GM19239 (cell line): ENCODE measurements at regions not wholly inside any gene's neighbourhood (a gene's known extent, or its start where the extent isn't known, plus 50 kb on each side); places are given as distances from the start of the nearest gene placed in this dataset.
"Not testable (repeated sequence)": the region's sequence is repeated elsewhere in the genome, so short reads cannot be mapped to it uniquely, and the experiment has no call there.

Source experiments
- DNase-seq: peaks from one replicate; pipeline ENCODE4 v3.0.0; 2011; ENCODE audit warnings: low spot score; ENCODE audit not compliant: insufficient read length
- FAIRE-seq: peaks from 2 replicates; lab custom pipeline; 2011; peaks lifted over from hg19 to GRCh38; lab: Jason Lieb, UNC

DNA sequence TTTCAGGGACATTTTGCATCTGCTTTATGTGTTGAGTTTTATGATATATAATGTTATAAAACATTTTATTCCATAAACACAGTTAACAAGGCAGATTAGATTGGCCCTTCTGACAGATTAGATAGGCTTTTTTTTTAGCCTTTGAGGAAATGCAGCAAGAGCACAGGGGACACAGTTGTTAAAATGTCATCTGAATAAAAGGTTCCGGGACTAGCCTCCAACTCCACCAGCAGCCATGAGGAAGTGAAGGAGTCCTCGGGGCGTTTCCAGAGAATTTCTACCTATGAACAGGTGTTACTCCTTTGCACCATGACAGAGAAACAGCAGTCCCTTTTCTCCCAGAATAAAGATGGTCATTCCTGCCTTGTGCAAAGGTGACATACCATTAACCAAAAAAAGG is 167.8 kb upstream of the KBTBD8 start:
- DNase-seq (no peak), FAIRE-seq (no peak)

DNA sequence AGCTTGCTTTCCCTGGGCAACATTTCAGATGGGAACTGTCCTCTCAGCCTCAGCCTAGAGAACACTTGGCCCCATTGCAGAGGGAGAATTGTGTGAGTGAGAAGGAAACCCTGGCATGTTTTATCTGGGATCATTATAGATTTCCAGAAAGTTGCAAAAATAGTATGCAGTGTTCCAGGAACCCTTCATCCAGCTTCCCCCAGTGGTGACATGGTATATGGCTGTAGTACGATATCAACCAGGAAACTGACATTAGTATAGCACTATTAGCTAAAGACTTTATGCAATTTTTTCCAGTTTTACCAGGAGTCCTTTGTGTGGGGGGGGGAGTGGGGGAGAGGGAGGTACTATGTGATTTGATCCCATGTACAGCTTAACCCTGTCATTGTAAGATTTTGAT is 166.2 kb upstream of the KBTBD8 start:
- no peak for FAIRE-seq
- DNase-seq, result no peak

DNA sequence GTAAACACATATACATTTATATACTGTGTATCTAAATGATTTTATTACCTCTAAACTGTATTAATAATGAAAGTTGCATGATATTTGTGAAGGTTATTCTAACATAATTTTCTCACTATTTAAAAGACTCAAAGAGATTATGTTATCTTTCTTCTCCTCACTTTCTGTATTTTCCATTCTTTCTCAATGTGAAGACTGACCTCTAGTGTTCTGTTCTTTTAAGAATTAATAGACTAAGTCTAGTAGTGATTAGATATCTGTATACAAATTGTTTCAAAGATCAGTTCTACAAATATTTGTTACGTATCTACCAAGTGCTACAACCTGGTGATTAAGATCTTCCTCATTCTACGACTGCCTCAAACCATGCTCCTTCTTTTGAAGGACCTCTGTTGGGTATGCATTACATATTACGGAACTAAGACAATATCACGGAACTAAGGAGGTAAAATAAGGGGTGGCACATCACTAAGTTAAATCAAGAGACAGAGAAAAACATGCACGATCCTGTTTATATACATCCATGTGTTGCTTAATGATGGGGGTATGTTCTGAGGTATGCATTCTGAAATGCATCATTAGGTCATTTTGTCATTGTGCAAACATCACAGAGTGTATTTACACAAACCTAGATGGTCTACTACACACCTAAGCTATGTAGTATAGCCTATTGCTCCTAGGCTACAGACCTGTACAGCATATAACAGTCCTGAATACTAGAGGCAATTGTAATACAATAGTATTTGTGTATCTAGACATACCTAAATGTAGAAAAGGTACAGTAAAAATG is 161.5 kb upstream of the KBTBD8 start:
- peak; percentile 39 for FAIRE-seq
- no peak for DNase-seq

DNA sequence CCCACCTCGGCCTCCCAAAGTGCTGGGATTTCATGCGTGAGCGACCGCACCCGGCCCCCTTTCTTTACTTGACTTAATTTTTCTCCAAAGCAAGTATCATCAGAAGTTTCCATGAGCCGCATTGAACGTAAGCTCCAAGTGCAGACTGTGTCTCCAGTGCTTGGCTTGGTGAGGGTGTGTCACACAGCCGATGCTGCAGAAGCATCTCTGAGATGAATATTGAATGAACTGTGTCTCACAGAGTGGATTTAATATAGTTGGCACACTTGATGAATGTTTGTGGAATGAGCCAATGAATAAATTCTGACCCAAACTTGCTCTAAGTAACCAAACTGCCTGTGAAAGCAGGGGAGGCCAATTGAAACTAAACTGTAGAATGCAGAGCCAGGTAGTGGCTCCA is 159.4 kb upstream of the KBTBD8 start:
- DNase-seq (no peak), FAIRE-seq (no peak)

DNA sequence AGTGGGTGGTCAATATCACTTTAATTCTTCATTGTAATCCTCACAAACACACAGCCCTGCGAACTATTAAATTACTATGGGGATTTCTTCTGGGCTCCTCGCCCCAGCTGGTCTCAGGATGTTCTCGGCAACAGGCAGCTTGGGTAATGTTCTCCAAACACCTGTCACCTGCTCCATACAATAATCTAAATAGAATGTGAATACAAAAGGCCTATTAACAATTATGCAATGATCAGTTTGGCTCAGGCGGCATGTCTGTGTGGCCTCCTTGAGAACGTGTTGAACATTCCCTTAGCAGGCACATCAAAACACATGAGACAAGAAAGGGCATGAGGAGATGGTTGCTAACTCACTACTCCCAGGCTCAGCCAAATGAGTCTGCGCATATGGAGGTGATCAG is 158.6 kb upstream of the KBTBD8 start:
- no peak for DNase-seq
- FAIRE-seq, result no peak

DNA sequence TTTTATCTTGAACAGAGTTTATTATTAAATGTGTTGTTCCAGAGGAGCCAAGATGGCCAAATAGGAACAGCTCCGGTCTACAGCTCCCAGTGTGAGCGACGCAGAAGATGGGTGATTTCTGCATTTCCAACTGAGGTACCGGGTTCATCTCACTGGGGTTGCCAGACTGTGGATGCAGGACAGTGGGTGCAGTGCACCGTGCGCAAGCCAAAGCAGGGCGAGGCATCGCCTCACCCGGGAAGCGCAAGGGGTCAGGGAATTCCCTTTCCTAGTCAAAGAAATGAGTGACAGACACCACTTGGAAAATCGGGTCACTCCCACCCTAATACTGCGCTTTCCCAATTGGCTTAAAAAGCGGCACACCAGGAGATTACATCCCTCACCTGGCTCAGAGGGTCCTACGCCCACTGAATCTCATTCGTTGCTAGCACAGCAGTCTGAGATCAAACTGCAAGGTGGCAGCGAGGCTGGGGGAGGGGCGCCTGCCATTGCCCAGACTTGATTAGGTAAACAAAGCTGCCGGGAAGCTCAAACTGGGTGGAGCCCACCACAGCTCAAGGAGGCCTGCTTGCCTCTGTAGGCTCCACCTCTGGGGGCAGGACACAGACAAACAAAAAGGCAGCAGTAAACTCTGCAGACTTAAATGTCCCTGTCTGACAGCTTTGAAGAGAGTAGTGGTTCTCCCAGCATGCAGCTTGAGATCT is 155.2 kb upstream of the KBTBD8 start:
- not testable (repeated sequence) for FAIRE-seq, DNase-seq

DNA sequence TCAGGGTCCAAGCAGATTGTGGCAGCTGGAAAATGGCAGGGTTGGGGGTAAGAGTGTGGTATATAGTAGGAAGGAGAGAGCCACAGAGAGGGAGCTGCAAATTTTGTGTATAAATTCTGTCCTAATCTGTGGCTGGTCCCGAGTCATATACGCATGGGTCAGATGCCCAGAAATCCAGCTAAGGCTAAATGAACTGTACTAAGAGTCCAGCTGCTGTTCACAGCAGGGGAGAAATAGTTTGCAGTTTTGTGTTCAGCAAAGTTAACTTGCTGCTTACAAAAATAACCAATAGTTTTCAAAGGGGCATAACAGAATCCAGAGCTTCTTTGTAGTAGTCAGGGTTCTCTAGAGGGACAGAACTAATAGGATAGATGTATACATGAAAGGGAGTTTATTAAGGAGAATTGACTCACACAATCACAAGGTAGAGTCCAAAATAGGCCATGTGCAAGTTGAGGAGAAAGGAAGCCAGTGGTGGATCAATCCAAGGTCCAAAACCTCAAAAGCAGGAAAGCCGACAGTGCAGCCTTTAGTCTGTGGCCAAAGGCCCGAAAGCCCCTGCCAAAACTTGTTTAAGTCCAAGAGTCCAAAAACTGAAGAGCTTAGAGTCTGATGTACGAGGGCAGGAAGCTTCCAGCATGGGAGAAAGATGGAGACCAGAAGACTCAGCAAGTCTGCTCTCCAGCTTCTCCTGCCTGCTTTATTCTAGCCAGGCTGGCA is 146.1 kb upstream of the KBTBD8 start:
- FAIRE-seq, result no peak
- DNase-seq, result no peak

DNA sequence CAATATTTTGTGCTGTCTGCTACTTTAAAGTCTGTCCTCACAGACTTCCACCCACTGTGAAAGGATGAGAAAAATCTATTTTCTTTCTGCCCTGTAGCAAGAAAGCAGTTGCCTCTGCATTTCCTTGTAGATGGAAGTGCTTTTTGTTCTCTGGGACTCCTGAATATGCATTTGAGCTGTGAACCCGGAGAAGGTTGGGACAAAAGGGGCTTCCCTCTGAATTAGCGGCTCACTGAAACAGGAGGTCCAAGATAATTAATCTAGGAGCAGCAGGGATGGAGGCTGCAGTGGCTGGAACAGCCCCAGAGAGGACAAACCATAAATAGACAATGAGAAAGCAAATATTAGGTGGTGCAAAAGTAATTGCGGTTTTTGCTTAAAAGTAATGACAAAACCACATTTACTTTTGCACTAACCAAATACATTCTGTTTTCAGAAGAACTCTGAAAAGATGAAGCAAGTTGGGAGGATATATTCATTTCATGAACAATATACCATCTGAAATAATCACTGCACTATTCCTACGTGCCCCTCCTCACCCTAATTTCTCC is 143.4 kb upstream of the KBTBD8 start:
- DNase-seq (no peak), FAIRE-seq (no peak)

DNA sequence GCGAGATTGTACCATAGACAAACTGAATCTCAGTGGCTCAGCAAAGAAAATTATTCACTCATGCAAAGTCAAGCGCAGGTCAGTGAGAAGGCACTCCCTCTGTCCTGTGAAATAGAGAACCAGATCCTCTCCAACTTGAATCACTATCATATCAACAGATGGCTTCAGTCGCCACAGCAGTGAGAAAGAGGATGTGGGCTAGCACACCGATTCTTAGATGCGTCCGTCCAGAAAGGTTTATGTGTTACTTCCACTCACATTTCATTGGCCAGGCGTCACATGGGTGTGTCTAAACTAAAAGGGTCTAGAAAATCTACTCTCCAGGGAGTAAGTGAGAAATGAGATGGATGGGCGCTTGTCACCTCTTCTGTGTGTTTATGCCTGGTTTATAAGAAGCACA is 141.6 kb upstream of the KBTBD8 start:
- FAIRE-seq, result no peak
- DNase-seq, result peak; percentile 5

DNA sequence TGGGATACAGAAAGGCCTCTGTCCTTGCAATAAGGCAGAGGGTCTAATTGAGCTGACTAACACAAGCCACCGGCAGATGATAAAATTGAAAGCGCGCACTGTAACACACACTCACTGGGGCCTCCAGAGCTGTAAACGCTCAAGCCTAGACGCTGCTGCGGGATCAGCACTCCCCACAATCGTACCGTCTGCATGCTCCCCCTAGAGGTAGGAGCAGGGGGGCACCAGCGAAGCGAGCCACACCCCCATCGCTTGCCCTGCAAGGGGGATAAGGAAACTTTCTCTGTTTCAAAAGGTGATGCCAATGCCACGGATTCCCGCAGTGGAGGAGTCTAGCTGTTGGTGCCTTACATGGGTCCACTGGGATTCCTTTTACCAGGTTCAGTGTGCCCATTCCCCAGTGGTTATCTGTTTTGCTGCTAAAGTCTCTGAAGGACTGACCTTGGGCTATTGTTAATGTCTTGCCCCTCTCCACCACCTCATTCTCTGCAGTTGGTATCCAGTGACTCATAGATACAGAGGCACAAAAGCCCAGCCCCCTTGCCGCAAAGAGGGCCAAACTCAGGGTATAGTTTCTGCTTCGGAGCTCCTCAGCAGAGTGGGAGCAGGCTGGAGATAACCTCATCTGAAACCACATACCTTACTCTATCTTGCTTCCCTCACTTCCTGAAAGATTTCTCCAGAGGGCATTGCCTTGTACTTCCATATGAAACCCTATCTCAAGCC is 139.3 kb upstream of the KBTBD8 start:
- no peak for FAIRE-seq

DNA sequence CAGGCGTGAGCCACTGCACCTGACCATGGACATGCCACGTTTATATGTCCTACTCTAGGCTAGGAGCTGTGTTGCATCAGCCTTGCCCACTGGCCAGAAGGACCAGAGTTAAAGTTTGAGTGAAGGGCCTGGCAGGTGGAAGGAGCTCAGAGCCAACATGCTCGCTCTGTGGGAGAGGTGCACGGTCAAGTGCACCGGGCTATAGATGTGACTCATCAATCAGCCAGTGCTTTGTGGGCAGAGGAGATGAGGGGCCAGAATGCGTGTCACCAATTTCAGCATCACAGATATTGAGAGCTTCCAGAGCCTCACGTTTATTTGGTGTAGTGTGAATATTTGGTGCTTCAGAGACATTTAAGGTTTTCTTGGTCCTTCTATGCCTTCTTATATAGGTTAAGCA is 137.3 kb upstream of the KBTBD8 start:
- DNase-seq, result no peak
- no peak for FAIRE-seq

More for the DNA sequence above, 139.3 kb upstream of the KBTBD8 start:
- no peak for DNase-seq

DNA sequence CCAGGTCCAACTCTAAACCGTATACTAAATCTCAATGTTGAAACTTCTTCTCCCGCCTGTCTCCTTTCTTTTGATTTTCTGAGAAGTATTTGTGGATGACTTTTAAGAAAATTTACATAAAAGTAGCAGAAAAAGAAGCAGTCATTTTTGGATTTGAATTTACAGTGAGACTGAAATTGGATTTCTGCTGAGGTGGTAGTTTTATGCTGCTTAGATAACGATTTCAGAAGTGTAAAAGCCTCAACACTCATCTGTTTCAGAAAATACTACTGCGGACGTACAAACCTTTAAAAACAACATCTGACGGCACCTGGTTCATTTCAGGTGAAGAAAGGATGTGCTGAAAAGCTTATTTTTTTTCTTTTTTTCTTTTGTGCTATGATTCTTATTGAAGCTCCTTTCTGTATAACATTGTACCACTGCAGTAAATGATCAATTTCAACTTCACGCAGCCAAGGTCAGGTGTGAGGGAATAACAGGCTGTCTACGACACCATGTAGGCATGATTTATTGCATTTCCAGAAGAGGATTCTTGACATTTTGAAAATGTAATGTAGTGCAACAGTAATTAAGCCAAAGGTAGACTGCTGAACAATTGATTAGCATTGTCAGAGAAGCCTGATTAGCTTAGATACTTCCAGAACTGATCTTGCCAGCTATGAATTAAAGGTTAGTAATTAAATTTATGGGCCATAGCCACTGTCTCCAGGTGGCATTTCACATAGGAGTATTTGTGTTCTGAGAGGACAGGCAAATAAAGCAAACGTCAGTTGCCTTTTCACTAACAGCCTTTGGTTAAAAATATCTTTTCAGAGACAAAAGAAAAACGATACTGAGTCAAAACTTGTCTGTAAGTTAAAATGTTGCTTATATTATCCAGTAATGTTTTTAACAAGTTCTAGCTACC is 134.6 kb upstream of the KBTBD8 start:
- FAIRE-seq (no peak), DNase-seq (no peak)

DNA sequence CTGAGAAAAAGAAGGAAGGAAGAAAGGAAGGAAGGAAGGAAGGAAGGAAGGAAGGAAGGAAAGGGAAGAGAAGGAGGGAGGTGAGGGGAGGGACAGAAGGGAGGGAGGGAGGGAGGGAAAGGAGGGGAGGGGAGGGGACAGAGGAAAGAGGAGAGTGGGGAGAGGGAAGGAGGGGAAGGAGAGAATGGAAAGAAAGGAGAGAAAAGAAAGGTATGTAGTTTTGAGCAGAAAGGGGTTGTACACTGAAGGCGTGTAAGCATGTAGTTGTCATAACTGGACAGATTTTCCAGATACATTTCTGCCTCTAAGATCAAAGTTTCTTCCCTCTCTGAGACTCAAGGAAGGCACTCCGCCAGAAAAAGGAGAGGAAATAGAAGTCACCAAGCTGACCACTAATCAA is 113.4 kb upstream of the KBTBD8 start:
- no peak for FAIRE-seq
- no peak for DNase-seq

DNA sequence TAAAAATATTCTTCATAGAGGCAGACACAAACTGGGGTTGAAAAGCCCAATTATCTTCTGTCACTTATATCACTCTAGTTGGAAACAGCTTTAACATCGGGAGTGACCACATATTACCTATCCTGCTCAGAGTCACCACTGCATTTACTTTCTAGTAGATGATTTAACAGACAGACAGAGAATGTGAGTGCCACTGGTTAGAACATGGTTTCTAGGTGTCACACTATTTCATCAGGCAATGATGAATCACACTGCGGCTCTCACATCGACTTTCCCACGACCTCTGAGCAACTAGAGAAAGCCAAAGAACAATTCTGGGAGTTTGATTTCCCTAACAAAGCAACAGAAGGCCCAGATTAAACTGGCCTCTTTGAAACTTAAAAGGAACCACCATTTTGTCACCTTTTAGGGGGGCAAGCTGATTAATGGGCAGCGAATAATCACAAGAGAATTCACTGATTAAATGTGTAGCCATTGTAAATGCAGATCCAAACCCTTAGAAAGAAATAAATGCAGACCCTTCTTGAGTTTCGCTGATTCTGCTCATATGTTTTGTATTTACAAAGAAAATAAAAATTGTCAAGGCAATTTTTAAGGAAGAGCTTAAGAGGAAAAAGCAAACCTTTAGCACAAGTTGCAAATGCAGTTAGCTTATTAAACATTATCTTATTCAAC is 112.6 kb upstream of the KBTBD8 start:
- FAIRE-seq (no peak), DNase-seq (no peak)

DNA sequence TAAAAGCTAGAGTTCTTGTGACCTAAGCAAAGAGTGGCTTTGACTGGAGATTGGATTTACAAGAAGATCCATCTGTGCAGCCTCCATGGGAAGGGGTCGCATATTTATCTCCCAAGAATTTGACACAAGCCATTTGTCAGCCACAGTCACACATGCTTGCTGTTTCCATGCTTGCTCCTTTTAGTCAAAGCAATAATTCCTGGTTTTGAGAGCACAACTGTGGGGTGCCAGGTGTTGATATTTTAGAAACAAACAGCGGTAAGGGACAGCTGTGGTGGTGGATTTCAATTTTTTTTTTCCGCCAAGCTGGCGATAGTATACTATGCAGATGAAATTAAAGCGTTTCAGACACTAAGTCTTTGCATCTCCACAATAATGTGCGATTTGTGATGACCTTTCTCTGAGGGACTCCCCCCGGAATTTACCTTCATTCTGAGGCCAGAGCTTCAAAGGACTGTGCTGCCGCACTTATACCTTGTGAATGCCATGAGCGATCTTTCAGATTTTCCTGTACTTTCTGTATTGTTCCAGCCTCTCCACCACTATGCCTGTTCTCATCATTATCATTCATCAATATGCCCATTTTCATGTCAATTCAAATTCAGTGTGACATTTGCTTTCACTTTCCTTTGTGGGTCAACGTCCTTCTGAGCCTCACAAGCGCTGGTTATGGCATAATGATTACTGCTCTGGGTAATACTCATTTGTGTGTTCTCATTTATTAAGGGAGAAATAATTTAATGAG is 108.2 kb upstream of the KBTBD8 start:
- FAIRE-seq, result no peak
- DNase-seq, result no peak

DNA sequence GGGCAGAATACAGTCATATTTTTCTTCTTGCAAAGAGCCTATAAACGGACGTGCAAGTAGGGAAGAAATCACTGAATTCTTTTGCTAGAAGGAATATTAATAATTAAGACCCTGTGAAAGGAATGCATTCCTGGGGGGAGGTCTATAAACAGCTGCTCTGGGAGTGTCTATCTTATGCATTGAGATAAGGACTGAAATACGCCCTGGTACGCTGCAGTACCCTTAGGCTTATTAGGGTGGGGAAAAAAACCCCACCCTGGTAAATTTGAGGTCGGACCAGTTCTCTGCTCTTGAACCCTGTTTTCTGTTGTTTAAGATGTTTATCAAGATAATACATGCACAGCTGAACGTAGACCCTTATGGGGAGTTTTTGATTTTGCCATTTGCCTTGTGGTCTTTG is 100.0 kb upstream of the KBTBD8 start:
- no peak for FAIRE-seq

DNA sequence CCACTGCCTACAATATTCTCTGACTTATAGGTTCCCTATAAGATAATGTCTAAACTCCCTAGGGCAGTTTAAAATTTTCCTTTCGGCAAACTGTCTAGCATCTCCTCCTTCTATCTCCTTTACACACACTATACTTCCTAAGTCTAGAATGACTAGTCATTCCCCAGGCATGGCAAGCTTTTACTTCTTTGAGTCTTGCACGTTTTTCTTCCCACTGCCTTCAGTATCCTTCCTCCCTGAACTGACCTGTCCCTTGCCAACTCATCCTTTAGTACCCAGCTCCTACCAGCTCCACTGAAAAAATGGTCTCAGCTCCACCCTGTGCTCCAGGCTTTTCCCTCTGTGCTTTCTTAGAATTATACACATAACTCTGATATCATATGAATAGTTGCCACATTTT is 93.8 kb upstream of the KBTBD8 start:
- FAIRE-seq, result no peak
- no peak for DNase-seq

More for the DNA sequence above, 100.0 kb upstream of the KBTBD8 start:
- DNase-seq, result no peak
